Parathyroid adenoma (tissue), 2 donors: ENCODE measurements at regions not wholly inside any gene's neighbourhood (a gene's known extent, or its start where the extent isn't known, plus 50 kb on each side); places are given as distances from the start of the nearest gene placed in this dataset.

Experiments used
- H2AFZ ChIP-seq: fragments of 300-600 bp; sonication (generic); one replicate; pipeline ENCODE4 v1.7.0; 2017; ENCODE audit warnings: antibody characterized with exemption, mild to moderate bottlenecking
- H3K27ac ChIP-seq: fragments of 300-600 bp; sonication (generic); one replicate; pipeline ENCODE4 v1.7.0; 2017
- H3K27me3 ChIP-seq: fragments of 300-600 bp; sonication (generic); one replicate; pipeline ENCODE4 v1.7.0; 2017; ENCODE audit warnings: low read length; ENCODE audit not compliant: control insufficient read depth, insufficient read depth
- H3K36me3 ChIP-seq: fragments of 300-600 bp; sonication (generic); one replicate; pipeline ENCODE4 v1.7.0; 2017; ENCODE audit warnings: low read length; ENCODE audit not compliant: control insufficient read depth, insufficient read depth
- H3K4me1 ChIP-seq: fragments of 300-600 bp; sonication (generic); one replicate; pipeline ENCODE4 v1.7.0; 2017; ENCODE audit warnings: control low read depth
- H3K4me2 ChIP-seq: fragments of 300-600 bp; sonication (generic); one replicate; pipeline ENCODE4 v1.7.0; 2017; ENCODE audit warnings: low read length
- H3K4me3 ChIP-seq: fragments of 300-600 bp; sonication (generic); one replicate; pipeline ENCODE4 v1.7.0; 2017; ENCODE audit warnings: low read depth, low read length
- H3K79me2 ChIP-seq: fragments of 300-600 bp; sonication (generic); one replicate; pipeline ENCODE4 v1.7.0; 2017; ENCODE audit warnings: control low read depth
- H3K9ac ChIP-seq: fragments of 300-600 bp; sonication (generic); one replicate; pipeline ENCODE4 v1.7.0; 2017; ENCODE audit warnings: mild to moderate bottlenecking
- H3K9me3 ChIP-seq: fragments of 300-600 bp; sonication (generic); one replicate; pipeline ENCODE4 v1.7.0; 2017; ENCODE audit warnings: low read length; ENCODE audit not compliant: control insufficient read depth
- TF ChIP-seq, protein P1 (sequence below): fragments of 300-600 bp; sonication (generic); IDR thresholded peaks from one replicate; pipeline ENCODE4 v1.7.0; 2017; ENCODE audit warnings: antibody characterized with exemption, mild to moderate bottlenecking
- donor health status: primary hyperparathyroidism.

DNA sequence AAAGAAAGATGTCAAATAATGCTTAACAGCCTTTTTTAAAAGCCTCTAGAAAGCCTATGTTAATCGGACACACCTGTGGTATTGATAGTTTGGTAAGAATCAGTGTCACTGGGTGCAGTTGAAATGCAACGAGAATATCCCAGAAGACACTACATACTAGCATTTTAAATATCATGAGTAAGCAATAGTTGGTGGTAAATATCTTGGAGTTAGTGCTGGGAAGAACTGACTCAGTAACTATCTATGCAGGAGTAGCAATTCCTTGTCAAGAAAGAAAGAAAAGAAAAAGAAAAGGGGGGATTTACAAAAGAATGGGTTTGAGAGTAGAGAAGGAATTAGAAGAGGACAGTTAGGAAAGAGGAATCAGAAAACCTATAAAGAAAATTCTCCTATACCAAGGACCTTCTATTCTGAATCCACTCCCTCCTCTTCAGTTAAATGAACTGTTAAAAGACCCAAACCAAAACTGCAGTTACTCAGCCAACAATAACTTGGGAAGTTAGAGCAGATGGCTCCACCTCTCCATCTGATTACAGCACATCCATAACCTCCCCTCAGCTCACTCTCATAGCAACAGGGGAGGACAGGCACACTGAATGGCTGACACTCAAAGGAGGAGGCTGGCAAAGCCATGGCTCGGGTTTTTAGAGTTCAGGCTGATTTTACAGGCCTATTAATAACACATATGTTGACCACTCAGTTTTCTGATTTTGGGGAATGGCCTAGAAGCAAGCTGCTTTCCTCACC lies 207.6 kb upstream of the MDFIC2 start:
- TF ChIP-seq, protein P1, sequence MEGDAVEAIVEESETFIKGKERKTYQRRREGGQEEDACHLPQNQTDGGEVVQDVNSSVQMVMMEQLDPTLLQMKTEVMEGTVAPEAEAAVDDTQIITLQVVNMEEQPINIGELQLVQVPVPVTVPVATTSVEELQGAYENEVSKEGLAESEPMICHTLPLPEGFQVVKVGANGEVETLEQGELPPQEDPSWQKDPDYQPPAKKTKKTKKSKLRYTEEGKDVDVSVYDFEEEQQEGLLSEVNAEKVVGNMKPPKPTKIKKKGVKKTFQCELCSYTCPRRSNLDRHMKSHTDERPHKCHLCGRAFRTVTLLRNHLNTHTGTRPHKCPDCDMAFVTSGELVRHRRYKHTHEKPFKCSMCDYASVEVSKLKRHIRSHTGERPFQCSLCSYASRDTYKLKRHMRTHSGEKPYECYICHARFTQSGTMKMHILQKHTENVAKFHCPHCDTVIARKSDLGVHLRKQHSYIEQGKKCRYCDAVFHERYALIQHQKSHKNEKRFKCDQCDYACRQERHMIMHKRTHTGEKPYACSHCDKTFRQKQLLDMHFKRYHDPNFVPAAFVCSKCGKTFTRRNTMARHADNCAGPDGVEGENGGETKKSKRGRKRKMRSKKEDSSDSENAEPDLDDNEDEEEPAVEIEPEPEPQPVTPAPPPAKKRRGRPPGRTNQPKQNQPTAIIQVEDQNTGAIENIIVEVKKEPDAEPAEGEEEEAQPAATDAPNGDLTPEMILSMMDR = no peak
- Histone ChIP-seq H3K27me3 (no peaks in the 10 kb centered on the region), H3K9me3 (no peaks in the 10 kb centered on the region), H3K27ac (no peak overlapping the region), H3K4me2 (no peak overlapping the region), H3K4me1 (no peaks in the 10 kb centered on the region), H3K9ac (no peak overlapping the region), H3K4me3 (no peak overlapping the region), H3K79me2 (no peaks in the 10 kb centered on the region), H3K36me3 (no peaks in the 10 kb centered on the region), H2AFZ (no peak overlapping the region)

DNA sequence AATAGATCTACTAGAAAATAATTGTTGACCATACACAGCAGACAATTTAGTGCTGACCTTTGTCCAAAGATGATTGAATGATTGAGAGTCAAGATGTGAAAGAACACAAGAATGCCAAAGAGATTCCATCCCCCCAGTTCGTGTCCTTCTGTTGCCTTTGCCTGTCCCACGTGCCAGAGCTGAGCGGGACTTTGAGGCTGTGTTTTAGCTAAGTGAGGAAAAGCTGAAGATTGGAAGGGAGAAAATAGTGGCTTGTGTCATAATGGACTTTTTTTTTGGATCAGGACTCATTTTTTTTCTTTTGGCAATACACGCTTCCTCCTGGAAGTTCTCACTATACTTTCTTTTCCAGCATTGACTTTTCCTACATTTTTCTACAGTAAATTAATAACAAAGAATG lies 206.6 kb upstream of the MDFIC2 start:
- Histone ChIP-seq H3K79me2 (no peaks in the 10 kb centered on the region), H3K4me2 (no peak overlapping the region), H3K9ac (no peak overlapping the region), H3K36me3 (no peaks in the 10 kb centered on the region), H3K9me3 (no peaks in the 10 kb centered on the region), H3K4me1 (no peaks in the 10 kb centered on the region), H3K4me3 (no peak overlapping the region), H3K27ac (no peak overlapping the region), H2AFZ (no peak overlapping the region), H3K27me3 (no peaks in the 10 kb centered on the region)
- TF ChIP-seq, protein P1 = no peak

DNA sequence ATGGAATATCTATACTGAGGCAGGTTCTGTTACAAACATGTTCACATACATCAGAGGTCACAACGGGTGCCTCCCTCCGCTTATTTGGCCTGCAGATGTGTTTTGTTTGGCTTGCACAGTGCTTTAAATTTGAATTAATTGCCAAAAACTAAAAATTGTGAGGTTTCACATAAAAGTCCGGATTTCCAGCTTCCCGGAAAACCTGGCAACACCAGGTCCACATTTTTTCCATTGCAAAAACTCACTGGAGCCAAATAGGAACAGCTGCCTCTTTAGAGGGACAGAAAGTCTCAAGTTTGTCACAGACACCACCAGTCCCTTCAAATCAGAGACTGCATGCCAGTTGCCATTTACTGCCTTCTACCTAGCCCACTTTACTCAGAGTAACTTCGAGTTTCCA lies 205.9 kb upstream of the MDFIC2 start:
- Histone ChIP-seq H3K27ac (no peak overlapping the region), H3K4me3 (no peak overlapping the region), H3K4me2 (no peak overlapping the region), H3K9me3 (no peaks in the 10 kb centered on the region), H3K27me3 (no peaks in the 10 kb centered on the region), H3K36me3 (no peaks in the 10 kb centered on the region), H3K79me2 (no peaks in the 10 kb centered on the region), H3K4me1 (no peaks in the 10 kb centered on the region), H3K9ac (no peak overlapping the region), H2AFZ (no peak overlapping the region)
- TF ChIP-seq, protein P1 = no peak

DNA sequence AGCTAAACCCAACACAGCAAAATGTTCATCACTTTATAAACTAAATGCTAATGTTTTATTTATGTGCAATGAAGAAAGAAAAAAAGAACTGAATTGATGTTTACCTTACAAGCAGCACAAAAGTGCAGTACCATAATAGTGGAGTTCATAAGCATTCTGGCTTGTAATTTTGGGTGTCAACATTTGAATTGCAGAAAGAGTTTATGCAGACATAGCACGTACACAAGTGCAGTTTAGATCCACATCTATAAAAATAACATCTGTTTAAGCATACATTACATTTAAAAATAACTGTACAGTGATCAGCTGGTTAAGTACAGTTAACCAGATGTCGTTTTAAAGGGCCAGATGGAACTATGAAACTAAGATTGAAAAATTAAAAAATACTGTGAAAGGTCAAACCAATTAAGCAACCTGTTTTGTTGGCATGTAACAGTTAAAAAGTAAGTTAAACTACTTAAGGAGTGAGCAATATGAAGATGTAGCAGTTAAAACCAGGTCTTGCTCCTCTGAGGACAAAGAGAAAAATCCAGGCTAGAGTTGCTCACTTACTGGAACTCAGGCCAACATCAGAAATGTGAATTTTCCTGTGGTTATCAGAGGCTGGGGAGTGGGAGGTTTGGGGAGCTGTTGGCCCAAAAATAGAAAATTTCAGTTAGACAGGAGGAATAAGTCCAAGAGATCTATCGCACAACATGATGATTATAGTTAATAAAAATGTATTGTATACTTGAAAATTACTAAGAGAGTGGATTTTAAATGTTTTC lies 204.9 kb upstream of the MDFIC2 start:
- Histone ChIP-seq H3K9ac (no peak overlapping the region), H3K36me3 (no peaks in the 10 kb centered on the region), H3K4me2 (no peak overlapping the region), H3K9me3 (no peaks in the 10 kb centered on the region), H3K4me3 (no peak overlapping the region), H2AFZ (no peak overlapping the region), H3K4me1 (no peaks in the 10 kb centered on the region), H3K27me3 (no peaks in the 10 kb centered on the region), H3K27ac (no peak overlapping the region), H3K79me2 (no peaks in the 10 kb centered on the region)
- TF ChIP-seq, protein P1 = no peak
